SU-DHL-6 (cell line): ENCODE measurements at regions not wholly inside any gene's neighbourhood (a gene's known extent, or its start where the extent isn't known, plus 50 kb on each side); places are given as distances from the start of the nearest gene placed in this dataset.

ENCODE experiments used
- H2AFZ ChIP-seq: fragments of 200-600 bp; sonication (generic); 2 replicates; pipeline ENCODE4 v1.6.1; 2014; ENCODE audit warnings: low read depth, mild to moderate bottlenecking, moderate library complexity, mixed read lengths, antibody characterized with exemption, low read length; ENCODE audit not compliant: severe bottlenecking
- H3F3A ChIP-seq: fragments of 200-600 bp; shearing (Covaris generic); 2 replicates; pipeline ENCODE4 v1.6.0; 2016; ENCODE audit warnings: antibody characterized with exemption, mild to moderate bottlenecking; ENCODE audit not compliant: insufficient read depth
- H3K27ac ChIP-seq: fragments of 200-600 bp; sonication (generic); 2 replicates; pipeline ENCODE4 v1.5.1; 2016; ENCODE audit warnings: low read depth, mild to moderate bottlenecking, low read length, moderate library complexity, mixed read lengths
- H3K27me3 ChIP-seq: fragments of 200-600 bp; sonication (generic), shearing (Covaris generic); 2 replicates; pipeline ENCODE4 v1.6.0; 2014; ENCODE audit warnings: mild to moderate bottlenecking, low read length
- H3K36me3 ChIP-seq: fragments of 200-600 bp; sonication (generic); 2 replicates; pipeline ENCODE4 v1.6.1; 2014; ENCODE audit warnings: mild to moderate bottlenecking, low read length, mixed read lengths
- H3K4me2 ChIP-seq: fragments of 300-600, 200-600 bp; shearing (Covaris generic), sonication (generic); 2 replicates; pipeline ENCODE4 v1.6.0; 2014; ENCODE audit warnings: low read length, low read depth, mild to moderate bottlenecking; ENCODE audit not compliant: poor library complexity, severe bottlenecking
- H3K4me3 ChIP-seq: fragments of 200-600 bp; sonication (generic); 2 replicates; pipeline ENCODE4 v1.5.1; 2014; ENCODE audit warnings: antibody characterized with exemption, low read length, mild to moderate bottlenecking, mixed read lengths; ENCODE audit not compliant: insufficient read depth, poor library complexity, severe bottlenecking
- H3K79me2 ChIP-seq: fragments of 200-600 bp; sonication (generic); 2 replicates; pipeline ENCODE4 v1.6.1; 2014; ENCODE audit warnings: mild to moderate bottlenecking, low read length, moderate library complexity; ENCODE audit not compliant: insufficient read depth
- H3K9ac ChIP-seq: fragments of 200-600 bp; sonication (generic); 2 replicates; pipeline ENCODE4 v1.7.0; 2014; ENCODE audit warnings: mild to moderate bottlenecking, low read length
- H3K9me2 ChIP-seq: fragments of 200-600 bp; sonication (generic); replicated peaks from 2 replicates; pipeline ENCODE4 v1.6.1; 2014; ENCODE audit warnings: low read length; ENCODE audit not compliant: insufficient read depth
- H3K9me3 ChIP-seq: fragments of 200-600 bp; sonication (generic); 2 replicates; pipeline ENCODE4 v1.6.1; 2014; ENCODE audit warnings: low read length, mixed read lengths; ENCODE audit not compliant: insufficient read depth
- H4K20me1 ChIP-seq: fragments of 200-600 bp; sonication (generic); 2 replicates; pipeline ENCODE4 v1.6.1; 2014; ENCODE audit warnings: low read depth, mild to moderate bottlenecking, antibody characterized with exemption, low read length, moderate library complexity, mixed read lengths
- EZH2phosphoT487 ChIP-seq: fragments of 200-600 bp; sonication (generic), shearing (Covaris generic); conservative IDR thresholded peaks from 2 replicates; pipeline ENCODE4 v1.6.1; 2018; ENCODE audit warnings: mild to moderate bottlenecking, antibody characterized with exemption, low read length, moderate library complexity, mixed read lengths
- TF ChIP-seq, protein P1 (sequence below): fragments of 200-600 bp; sonication (generic); IDR thresholded peaks from one replicate; pipeline ENCODE4 v1.5.1; 2017; ENCODE audit warnings: antibody characterized with exemption, mild to moderate bottlenecking, low read length, moderate library complexity; ENCODE audit not compliant: insufficient read depth, poor library complexity, severe bottlenecking

DNA sequence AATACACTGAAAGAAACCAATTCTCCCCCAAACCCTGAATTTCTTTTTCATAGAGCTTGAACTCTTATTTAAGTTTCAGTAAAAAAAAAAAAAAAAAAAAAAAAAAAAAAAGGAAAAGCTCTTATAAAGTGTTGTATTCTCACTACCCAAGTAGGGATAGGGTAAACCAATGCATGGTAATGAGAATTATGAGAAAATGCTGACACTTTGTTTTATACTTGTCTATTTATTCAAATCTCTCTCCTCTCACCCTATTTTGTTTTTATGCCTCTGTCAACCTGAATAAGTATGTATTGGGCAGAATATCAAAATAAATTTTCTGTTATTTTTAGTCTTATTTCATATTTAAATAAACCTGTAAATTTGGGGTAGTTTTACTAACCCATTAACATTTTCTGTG lies 181.9 kb downstream of the GJA1 start:
- Histone ChIP-seq H3K79me2 (no peaks in the 10 kb centered on the region), H3K27me3 (no peaks in the 10 kb centered on the region), H3K9ac (no peak overlapping the region), H2AFZ (no peak overlapping the region), H3F3A (no peaks in the 10 kb centered on the region), H3K4me3 (no peak overlapping the region), H3K4me2 (no peak overlapping the region), H3K9me2 (no peaks in the 10 kb centered on the region), H3K36me3 (no peaks in the 10 kb centered on the region), H3K27ac (no peak overlapping the region), H3K9me3 (no peaks in the 10 kb centered on the region), H4K20me1 (no peaks in the 10 kb centered on the region)
- TF ChIP-seq EZH2phosphoT487 = no peak
- TF ChIP-seq, protein P1, sequence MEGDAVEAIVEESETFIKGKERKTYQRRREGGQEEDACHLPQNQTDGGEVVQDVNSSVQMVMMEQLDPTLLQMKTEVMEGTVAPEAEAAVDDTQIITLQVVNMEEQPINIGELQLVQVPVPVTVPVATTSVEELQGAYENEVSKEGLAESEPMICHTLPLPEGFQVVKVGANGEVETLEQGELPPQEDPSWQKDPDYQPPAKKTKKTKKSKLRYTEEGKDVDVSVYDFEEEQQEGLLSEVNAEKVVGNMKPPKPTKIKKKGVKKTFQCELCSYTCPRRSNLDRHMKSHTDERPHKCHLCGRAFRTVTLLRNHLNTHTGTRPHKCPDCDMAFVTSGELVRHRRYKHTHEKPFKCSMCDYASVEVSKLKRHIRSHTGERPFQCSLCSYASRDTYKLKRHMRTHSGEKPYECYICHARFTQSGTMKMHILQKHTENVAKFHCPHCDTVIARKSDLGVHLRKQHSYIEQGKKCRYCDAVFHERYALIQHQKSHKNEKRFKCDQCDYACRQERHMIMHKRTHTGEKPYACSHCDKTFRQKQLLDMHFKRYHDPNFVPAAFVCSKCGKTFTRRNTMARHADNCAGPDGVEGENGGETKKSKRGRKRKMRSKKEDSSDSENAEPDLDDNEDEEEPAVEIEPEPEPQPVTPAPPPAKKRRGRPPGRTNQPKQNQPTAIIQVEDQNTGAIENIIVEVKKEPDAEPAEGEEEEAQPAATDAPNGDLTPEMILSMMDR = no peak

DNA sequence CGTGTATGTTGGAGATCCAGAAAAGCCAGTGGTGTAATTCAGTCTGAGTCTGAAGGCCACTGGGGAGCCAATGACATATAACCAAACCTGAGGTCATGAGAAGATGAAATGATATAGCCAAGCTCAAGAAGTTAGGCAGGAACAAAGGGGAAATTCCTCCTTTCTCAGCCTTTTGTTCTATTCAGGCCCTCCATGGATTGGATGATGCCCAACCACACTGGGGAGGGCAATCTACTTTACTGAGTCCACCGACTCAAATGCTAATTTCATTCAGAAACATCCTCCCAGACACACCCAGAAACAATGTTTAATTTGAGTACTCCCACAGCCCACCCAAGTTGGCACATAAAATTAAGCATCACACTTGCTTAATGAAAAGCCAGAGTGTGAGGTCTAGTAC lies 183.6 kb downstream of the GJA1 start:
- no peak overlapping the region for H3K4me2 ChIP-seq
- H3K27ac ChIP-seq = no peak overlapping the region
- no peaks in the 10 kb centered on the region for H3K27me3 ChIP-seq
- H3K79me2 ChIP-seq = no peaks in the 10 kb centered on the region
- H2AFZ ChIP-seq = no peak overlapping the region
- H3F3A ChIP-seq = no peaks in the 10 kb centered on the region
- no peak overlapping the region for H3K4me3 ChIP-seq
- no peak for TF ChIP-seq EZH2phosphoT487
- TF ChIP-seq, protein P1 = no peak
- no peak overlapping the region for H3K9ac ChIP-seq
- H3K9me2 ChIP-seq = no peaks in the 10 kb centered on the region
- no peaks in the 10 kb centered on the region for H3K36me3 ChIP-seq
- no peaks in the 10 kb centered on the region for H3K9me3 ChIP-seq
- H4K20me1 ChIP-seq = no peaks in the 10 kb centered on the region

DNA sequence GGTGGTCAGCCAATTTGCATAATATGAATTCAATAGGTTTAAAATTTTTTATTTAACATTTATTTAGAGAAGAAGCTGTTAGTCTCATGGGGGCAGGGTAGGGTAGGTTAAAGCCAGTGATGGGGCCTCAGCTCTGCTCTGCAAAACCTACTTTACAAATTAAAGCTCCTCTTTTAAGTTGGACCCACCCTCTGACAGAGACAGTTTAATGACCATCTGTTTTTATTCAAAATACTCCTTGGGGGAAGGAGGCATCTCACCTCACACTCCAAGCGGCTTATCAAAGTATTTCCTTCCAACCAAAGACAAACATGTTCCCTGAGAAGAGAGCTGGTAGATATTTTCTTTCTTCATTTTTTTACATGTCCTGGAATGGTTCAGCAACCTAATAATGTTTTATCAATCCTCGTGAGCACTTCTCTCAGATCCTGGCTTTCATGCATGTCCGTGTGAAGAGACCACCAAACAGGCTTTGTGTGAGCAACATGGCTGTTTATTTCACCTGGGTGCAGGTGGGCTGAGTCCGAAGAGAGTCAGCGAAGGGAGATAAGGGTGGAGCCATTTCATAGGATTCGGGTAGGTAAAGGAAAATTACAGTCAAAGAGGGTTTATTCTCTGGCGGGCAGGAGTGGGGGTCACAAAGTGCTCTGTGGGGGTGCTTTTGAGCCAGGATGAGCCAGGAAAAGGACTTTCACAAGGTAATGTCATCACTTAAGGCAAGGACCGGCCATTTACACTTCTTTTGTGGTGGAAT lies 184.7 kb downstream of the GJA1 start:
- no peaks in the 10 kb centered on the region for H3K79me2 ChIP-seq
- H3K9ac ChIP-seq = no peak overlapping the region
- no peak overlapping the region for H3K27ac ChIP-seq
- no peaks in the 10 kb centered on the region for H3K27me3 ChIP-seq
- no peak for TF ChIP-seq EZH2phosphoT487
- TF ChIP-seq, protein P1 = no peak
- no peaks in the 10 kb centered on the region for H3F3A ChIP-seq
- no peaks in the 10 kb centered on the region for H4K20me1 ChIP-seq
- no peak overlapping the region for H3K4me2 ChIP-seq
- no peak overlapping the region for H3K4me3 ChIP-seq
- H2AFZ ChIP-seq = no peak overlapping the region
- H3K9me2 ChIP-seq = no peaks in the 10 kb centered on the region
- no peaks in the 10 kb centered on the region for H3K9me3 ChIP-seq
- H3K36me3 ChIP-seq = no peaks in the 10 kb centered on the region
